HG03442 (cell line): ENCODE measurements at regions not wholly inside any gene's neighbourhood (a gene's known extent, or its start where the extent isn't known, plus 50 kb on each side); places are given as distances from the start of the nearest gene placed in this dataset.

Source experiments
- ATAC-seq: cut with Tn5 transposase; IDR thresholded peaks from one replicate; pipeline ENCODE4 v1.9.1; 2021; ENCODE audit warnings: mild to moderate bottlenecking, moderate library complexity; ENCODE audit not compliant: unreplicated experiment

DNA sequence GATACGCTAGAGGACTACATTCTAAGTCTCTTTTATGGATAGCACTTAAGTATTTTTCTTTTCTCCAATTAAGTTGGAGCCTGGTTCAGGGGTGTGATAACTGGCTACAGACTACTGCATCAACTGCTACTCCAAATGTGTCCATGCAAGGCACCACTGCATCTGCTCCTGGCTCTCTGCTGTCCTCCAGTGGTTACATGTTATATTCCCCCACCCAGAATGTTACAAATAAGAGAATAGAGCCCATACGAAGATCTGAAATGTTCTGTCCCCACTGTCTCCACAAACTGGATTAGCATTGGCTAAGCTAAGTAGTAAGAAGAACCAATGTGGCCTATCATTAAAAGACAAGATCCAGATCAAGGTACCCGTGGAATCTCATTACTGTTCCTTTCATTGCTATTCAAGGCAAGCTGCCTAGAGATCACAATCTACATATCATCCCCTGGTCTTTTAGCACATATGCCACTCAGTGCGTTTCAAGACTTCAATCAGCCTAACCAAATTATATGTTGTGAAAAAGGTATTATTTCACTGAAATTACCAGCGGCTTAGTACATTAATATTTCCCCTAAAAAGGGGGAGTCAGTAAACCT is 308.3 kb upstream of the SLC8A1 start:
- ATAC-seq = peak; percentile 71

GRCh38 chr2:40773291-40773690 is 321.4 kb upstream of the SLC8A1 start:
- ATAC-seq = no peak

DNA sequence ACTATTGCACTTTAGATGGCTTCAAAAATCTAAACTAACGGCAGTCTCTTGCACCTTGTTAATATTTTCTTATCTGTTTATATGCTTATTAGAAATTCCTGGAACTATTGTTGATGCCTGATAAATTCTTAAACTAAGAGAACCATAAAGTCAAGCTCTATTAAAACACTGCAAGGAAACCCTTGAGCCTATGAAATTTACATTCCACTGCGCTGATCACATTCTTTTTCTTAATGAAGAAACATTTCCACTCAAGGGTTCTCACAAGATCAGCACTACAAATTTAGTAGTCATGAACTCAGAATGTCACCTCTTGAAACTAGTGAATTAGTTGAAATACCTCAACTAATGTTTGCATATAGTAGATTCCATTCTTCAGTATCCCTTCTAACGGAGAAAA is 331.8 kb upstream of the SLC8A1 start:
- ATAC-seq = no peak

GRCh38 chr2:40786636-40787035 is 334.7 kb upstream of the SLC8A1 start:
- ATAC-seq = no peak

- ATAC-seq = no peak
Observed at GRCh38 chr2:40797120-40797519, 345.2 kb upstream of the SLC8A1 start.

DNA sequence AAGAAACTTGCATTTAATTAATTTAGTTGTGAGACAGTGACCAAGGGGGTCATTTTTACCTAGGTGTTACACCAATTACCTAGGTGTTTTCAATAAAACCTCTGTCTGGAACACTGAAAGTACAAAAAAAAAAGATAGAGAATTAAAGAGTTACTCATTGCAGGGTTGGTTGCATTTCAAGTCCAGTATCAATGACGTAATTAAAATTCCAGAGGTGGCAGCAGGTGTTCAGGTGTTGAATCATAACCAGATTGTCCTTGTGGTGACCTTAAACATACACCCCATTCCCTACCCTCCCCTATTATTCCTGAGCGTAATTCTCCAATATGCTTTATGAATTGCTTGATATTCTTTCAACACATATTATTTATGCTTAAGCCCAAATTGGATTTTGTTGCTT is 352.0 kb upstream of the SLC8A1 start:
- ATAC-seq = no peak

- ATAC-seq = no peak
Observed at GRCh38 chr2:40809156-40809555, 357.3 kb upstream of the SLC8A1 start.

DNA sequence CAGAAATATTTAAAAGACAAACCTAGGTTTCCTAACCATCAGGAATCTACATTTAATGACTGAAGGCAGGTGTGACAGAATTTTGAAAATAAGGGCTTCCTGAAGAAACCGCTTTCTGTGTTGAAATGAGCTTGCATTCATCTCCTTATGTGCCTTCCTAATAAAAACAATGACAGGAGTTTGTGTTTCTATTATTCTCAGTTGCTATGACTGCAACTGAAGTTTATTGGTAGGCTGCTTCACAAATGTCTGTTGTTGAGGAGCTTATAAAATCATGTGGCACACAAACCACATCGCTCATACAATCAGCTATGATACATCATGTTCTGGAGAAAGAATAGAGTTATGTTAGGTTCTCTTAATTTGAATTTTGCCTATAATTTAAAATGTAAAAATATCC is 362.7 kb upstream of the SLC8A1 start:
- ATAC-seq = no peak

GRCh38 chr2:40820319-40820718 is 368.4 kb upstream of the SLC8A1 start:
- no peak for ATAC-seq

GRCh38 chr2:40823478-40823877 is 371.6 kb upstream of the SLC8A1 start:
- ATAC-seq = no peak

GRCh38 chr2:40824278-40824677 is 372.4 kb upstream of the SLC8A1 start:
- ATAC-seq = no peak

DNA sequence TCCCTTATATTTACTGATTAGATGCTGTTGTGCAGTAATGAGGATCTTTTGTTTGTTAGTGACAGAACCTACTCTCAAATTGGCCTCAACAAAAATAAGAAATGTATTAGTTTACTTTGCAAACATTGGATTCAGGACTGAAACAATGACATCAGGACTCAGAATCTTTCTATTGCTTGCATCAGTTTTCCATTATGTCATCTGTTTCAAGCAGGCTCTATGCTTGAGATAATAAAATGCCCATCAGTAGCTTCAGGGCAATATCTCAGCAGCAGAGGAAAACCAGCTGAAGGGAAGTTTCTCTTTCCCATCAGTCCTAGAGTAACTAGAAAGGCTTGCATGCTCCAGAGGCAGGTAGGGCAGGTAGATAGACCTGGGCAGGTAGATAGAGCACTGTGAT is 375.5 kb upstream of the SLC8A1 start:
- no peak for ATAC-seq

DNA sequence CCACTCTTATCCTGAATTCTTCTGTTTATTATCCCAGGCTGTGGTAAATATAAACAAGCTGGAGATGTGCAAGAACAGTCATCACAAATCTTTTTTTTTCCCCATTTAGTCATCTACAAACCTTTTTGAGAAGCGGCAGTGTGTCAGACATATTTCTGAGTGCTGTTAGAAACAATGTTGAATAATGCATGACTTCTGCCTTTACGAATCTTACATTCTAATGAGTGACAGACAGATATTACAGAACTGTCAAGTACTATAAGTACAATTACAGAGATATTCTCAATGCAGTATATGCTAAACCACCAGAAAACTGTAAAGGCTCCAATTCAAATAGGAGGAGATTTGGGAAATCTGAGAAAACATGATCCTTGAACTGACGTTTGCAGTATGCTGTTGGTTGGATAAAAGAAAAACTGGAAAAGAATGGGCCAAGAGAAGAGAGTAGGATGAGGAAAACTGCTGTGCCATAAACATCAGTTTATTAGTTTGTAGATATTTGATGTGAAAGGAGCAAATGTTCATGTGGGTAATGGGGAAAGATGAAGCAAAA is 379.5 kb upstream of the SLC8A1 start:
- no peak for ATAC-seq

DNA sequence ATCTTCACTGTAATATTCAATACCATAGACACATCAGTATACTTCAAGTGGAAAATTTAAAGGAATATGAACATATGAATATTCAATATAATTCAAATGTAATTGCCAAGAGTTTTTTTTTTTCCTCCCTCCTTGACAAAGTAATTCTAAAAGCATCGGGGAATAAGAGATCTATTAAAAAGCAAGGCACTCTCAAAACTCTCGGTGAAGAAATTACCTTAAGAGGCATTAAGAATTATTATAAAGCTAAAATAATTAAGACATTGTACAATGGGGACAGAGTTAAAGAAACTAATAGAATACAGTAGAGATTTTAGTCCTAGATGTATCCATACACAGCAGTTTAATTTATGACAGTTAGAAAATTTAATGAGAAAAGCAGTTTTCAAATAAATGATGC is 390.0 kb upstream of the SLC8A1 start:
- no peak for ATAC-seq

DNA sequence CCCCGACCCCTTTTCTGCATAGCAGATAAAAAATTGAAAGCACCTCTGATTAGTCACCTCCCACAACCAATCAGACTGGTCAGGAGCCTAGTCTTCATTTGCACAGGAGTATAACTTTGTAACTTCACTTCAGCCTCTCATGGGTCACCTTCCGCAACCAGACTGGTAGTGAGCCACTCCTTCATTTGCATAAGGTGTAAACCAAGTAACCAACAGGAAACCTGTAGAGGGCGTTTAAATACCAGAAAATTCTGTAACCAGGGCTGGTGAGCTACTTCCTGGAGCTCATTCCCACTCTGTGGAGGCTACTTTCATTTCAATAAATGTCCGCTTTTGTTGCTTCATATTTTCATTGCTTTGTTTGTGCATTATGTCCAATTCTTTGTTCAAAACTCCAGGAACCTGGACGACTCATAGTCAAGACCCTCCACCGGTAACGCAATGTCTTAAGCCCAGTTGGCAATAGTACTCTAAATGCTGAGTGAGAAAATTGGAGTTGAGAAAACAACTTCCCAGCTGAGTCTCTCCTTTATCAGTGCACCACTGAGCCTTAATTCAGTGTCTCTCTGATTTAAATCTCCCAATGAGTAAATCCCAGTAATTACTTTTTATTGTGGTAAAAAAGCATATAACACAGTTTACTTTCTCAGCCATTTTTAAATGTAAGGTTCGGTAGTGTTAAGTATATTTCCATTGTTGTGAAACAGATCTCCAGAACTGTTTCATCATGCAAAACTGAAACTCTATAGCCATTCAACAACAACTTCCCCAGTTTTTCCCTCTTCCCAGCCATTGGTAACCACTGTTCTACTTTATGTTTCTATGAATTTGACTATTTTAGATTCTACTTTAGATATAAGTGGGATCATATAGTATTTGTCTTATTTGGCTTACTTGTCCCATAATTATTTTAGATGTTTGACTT is 392.7 kb upstream of the SLC8A1 start:
- no peak for ATAC-seq

DNA sequence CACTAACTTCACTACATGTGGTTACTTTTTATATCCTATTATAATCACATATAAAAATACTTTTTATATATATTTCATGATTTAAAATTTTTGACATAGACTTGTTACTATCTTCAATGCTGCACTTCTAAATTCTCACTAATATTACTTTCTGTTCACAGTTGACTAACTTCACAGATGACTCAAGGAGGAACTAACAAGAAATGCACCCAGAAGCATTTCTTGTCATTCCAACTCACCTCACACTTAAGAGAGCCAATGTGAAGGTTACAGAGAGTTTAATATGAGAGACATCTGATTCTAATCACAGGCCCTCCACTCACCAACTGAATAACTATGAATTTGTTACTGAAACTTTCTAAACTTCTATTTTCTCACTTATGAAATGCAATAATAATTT is 399.8 kb upstream of the SLC8A1 start:
- no peak for ATAC-seq

GRCh38 chr2:40859617-40860016 is 407.7 kb upstream of the SLC8A1 start:
- ATAC-seq = no peak

DNA sequence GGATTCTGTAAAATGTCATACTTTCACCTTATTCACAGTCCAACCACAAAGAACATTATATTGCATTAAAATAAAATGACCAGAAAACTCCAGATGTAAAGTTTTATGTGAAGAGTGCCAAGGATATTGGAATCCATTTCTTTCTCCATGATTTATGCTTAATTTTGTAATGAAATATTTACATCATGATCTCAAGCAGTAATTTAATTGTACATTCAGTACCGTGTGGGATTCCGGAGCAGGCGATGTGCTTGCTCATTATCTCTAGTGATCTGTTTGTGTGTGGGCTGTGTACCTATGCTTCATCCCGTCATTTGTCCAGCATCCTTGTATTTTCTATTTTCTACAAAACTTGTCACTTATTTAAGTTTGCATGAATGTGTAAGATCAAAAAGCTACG is 415.9 kb upstream of the SLC8A1 start:
- ATAC-seq = no peak

DNA sequence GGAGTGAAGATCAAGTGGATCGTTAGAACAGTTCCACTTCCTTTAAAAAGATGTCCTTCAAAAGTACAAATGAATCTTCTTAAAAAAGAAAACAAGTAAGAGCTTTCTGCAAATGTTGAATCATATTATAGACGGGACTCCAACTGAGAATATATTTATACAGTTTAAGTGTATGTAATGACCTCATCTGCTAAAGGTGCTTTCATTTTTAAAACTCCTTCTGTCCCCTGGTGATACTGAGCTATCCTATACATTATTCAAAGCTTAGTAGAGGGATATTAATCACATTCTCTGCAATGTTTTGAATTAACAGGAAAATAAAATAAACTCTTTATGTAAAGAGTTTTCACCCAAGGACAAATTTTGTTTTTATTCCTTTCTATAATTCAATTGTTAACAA is 420.7 kb upstream of the SLC8A1 start:
- no peak for ATAC-seq

- ATAC-seq = no peak
Observed at GRCh38 chr2:40874380-40874779, 422.5 kb upstream of the SLC8A1 start.

GRCh38 chr2:40877734-40878288 is 425.9 kb upstream of the SLC8A1 start:
- ATAC-seq = no peak

DNA sequence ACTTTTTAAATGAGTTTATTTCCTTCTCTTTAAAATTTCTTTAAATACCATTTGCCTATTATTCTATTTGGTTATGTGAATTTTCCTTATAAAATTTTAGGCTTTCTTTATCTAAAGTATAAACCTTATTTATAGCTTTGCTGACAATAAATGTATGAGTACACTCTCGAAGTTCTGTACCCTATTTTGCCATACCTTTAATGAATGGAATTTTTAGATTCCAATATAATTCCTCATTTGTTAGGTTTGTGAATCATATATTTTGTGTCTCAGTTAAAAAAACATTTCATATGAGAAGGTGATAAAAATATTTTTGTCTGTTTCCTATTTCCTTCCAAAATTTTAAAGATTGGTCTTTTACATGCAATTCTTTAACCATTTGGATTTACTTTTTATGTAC is 427.4 kb upstream of the SLC8A1 start:
- ATAC-seq = no peak
